IPS-NIHi7 (cell line): ENCODE measurements at regions not wholly inside any gene's neighbourhood (a gene's known extent, or its start where the extent isn't known, plus 50 kb on each side); places are given as distances from the start of the nearest gene placed in this dataset.
A peak's percentile ranks its signal among the peaks of the same experiment; 100 is the strongest.

Experiments used
- DNase-seq: peaks from one replicate; pipeline ENCODE4 v3.0.0; 2012; ENCODE audit warnings: mixed read lengths; ENCODE audit errors: extremely low spot score

GRCh38 chr3:124441766-124442165 is 288.5 kb upstream of the UMPS start:
- no peak for DNase-seq

GRCh38 chr3:124442463-124442862 is 287.8 kb upstream of the UMPS start:
- DNase-seq = no peak

GRCh38 chr3:124443446-124443845 is 286.8 kb upstream of the UMPS start:
- DNase-seq = no peak

- DNase-seq = no peak
Observed at GRCh38 chr3:124444075-124444474, 286.2 kb upstream of the UMPS start.

- DNase-seq = no peak
Observed at GRCh38 chr3:124444896-124445295, 285.4 kb upstream of the UMPS start.

- DNase-seq = no peak
Observed at GRCh38 chr3:124447845-124448244, 282.4 kb upstream of the UMPS start.

GRCh38 chr3:124448954-124449353 is 281.3 kb upstream of the UMPS start:
- no peak for DNase-seq

GRCh38 chr3:124450366-124450765 is 279.9 kb upstream of the UMPS start:
- DNase-seq = no peak

- DNase-seq = no peak
Observed at GRCh38 chr3:124451630-124452317, 278.5 kb upstream of the UMPS start.

- no peak for DNase-seq
Observed at GRCh38 chr3:124453189-124453588, 277.1 kb upstream of the UMPS start.

GRCh38 chr3:124455891-124456290 is 274.4 kb upstream of the UMPS start:
- no peak for DNase-seq

- no peak for DNase-seq
Observed at GRCh38 chr3:124456506-124456905, 273.7 kb upstream of the UMPS start.

- no peak for DNase-seq
Observed at GRCh38 chr3:124459678-124460077, 270.6 kb upstream of the UMPS start.

GRCh38 chr3:124461126-124461525 is 269.1 kb upstream of the UMPS start:
- no peak for DNase-seq

GRCh38 chr3:124461838-124462632 is 268.2 kb upstream of the UMPS start:
- no peak for DNase-seq

- DNase-seq = no peak
Observed at GRCh38 chr3:124463234-124463633, 267.0 kb upstream of the UMPS start.

- peak; percentile 94 for DNase-seq
Observed at GRCh38 chr3:124467980-124468902, 262.0 kb upstream of the UMPS start.

GRCh38 chr3:124469555-124469954 is 260.7 kb upstream of the UMPS start:
- no peak for DNase-seq

GRCh38 chr3:124478830-124479229 is 251.4 kb upstream of the UMPS start:
- no peak for DNase-seq

GRCh38 chr3:124483915-124484470 is 246.3 kb upstream of the UMPS start:
- DNase-seq = no peak

- DNase-seq = peak; percentile 39
Observed at GRCh38 chr3:124486324-124486723, 243.9 kb upstream of the UMPS start.

GRCh38 chr3:124489506-124489905 is 240.7 kb upstream of the UMPS start:
- no peak for DNase-seq
